Mucosa of gallbladder (tissue), 1 donor: ENCODE measurements at regions not wholly inside any gene's neighbourhood (a gene's known extent, or its start where the extent isn't known, plus 50 kb on each side); places are given as distances from the start of the nearest gene placed in this dataset.

Source experiments
- DNase-seq: peaks from one replicate; pipeline ENCODE4 v3.0.0-alpha.2; 2020; ENCODE audit warnings: low spot score
- donor health status: DM: no; HTN: no; CAD: no.

DNA sequence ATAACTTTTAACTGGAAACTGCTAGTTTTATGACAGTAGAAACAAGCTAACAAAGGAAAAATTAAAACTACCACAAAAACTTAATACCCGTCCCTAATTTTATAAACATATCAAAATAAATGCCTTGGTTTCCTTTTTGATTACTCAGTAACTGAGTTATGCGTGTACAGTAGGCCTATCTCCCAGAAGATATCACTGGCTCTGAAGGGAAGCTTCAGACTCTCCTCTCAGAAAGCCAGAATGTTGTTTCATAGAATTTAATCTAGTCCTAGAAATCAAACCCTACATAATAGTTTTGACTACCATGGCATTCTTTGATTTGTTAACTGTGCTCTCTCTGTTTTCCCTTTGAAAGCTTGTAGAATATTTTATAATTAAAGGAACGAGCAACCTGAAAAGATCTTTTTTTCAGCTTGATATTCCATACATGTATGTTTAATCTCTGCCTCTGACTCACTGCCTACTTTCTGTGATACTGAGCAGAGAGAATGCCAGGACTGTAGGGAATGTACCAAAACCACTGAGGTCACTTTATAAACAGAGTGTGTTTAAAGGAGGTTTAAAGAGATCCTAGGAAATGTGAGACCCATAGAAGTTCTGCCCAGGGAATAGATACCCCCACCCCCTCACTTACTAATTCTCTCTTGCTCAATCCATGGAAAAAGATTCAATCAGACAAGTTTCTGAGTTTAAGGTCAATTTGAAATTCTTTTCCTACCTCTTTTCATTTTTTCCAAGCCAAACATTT is 311.5 kb downstream of the HDGFL1 start:
- no peak for DNase-seq

DNA sequence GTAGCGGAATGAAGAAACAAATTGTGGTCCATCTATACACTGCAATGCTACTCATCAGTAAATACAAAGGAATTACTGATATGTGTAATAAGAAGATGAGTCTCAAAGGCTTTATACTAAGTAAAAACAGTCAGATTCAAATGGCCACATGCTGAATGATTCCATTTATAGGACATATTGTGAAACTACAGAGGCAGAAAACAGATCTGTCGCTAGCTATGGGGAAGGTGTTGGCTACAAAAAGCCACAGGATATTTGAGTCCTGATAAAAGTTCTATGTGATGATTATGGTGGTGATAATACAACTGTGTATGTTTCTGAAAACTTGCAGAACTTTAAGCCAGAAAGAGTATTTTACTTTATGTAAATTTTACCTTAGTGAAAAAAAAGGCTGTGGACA is 313.2 kb downstream of the HDGFL1 start:
- DNase-seq = no peak

DNA sequence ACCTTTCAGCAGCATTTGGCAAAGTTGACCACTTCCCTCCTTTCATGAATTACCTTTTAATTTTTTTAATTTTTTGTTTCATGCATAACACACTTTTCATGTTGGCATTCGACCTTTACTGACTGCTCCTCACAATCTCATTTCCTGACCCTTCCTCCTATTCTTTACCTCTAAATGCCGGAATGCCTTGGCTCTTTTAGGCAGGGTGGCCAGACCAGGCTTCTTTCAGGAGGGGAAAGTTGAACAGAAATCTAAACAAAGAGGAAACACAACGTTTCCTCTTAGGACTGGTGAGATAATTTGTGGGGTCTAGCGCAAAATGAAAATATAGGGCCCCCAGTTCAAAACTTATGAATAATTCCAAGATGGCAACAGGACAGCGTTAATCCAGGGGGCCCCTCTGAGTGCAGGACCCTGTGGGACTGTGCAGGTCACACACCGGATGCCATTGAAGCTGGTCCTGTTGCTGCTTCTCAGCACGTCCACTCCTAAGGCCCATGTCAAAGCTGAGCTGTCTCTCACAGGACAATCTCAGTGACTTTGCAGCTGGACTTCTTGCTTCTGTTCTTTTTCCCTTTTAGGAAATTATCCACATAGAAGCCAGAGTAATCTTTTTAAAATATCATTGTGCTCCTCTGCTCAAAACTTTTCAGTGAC is 313.8 kb downstream of the HDGFL1 start:
- no peak for DNase-seq

DNA sequence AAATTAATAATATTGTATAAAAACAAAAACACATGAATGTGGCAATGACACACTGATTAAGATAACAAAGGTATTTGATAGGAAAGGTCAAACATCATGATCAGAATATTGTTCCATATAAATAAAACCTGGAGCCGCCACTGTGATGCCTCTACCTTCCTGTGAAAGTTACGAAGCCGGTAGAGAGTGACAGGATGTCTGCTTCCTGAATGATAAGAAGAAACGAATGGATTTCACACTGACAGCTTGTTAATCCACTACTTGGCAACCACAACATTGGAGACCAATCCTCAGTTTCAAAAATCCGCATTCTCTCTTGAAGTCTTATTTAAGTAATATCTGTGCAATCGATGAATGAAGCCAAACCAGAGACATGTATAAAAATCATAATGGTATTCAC is 315.1 kb downstream of the HDGFL1 start:
- DNase-seq = no peak

DNA sequence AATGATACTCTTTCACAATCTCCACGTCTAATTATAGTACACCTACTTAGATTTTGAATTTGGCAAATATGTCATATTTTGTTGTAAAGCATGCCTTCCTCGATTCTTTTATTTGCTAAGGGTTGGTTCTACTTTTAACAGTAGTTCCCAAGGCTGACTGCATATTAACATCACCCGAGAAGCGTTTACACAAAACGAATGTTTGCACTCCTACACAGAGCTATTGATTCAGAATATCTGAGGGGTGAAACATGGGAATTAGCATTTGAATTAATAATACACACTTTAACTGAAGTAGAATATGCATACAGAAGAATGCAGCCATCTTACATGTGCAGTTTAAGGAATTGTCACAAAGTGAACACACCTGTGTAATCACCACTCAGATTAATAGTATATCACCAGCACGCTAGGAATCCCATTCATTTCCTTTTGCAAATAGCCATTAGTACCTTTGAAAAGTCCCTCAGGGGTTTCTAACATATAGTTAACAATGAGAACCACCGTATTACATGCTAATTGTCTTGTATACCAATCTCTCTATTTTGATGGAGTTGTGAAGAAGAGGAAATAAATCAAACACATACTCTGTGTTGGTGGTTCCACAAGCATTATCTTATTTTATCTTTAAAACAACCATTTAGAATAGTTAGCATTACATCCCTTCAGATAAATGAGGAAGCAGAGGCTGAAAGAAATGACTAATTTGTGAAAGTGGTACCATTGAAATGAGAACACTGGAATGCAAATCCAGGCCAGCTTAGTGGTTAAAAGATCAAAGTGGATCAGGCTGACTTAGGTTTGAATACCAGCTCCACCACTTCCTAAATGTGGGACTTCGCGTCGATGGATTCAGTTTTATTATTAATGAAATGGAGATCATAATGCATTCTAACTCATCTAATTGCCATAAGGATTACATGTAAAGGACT is 317.6 kb downstream of the HDGFL1 start:
- DNase-seq = no peak

DNA sequence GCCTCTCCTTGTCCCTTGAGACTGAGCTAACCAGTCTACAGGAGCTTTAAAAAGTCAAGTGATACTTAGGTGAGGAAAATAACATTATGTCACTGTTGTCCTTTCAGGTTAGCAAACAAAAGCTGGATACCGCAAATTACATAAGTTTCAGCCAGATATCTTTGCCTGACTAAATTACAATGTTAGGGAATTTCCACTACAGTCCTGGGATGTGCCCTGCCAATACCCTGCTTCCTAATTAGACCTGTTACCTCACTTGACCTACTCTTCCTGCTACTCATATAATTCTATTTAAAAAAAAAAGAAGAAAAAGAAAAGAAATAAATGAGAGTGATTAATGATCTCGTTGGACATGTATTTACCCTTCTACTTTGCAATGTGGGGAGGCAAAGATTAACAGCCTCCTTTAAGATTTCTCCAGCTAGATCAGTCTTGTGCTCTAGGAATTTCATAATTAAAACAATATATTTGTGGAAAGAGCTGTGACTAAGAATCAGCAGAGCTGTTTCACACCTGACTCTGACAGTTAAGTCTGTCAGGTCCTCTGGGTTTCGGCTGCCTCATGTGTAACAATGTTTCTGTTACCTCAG is 318.9 kb downstream of the HDGFL1 start:
- no peak for DNase-seq

DNA sequence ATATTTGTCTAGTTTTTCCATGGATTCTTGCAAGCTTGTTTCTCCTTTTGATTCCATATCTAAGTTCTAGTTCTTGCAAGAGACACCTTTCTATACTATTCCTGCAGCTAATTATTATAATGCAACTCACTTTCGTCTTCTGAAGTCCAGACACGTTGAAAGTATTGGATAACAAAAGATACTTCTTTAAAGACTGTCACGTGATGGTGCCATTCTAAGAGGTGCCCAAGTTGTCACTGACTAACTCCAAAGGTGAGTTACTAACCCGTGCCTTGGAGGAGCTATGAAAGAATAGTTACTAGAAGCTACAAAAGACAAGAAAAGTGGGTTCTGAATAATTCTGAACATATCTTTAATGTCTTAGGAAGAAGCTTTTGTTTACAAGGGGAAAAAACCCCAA is 322.6 kb downstream of the HDGFL1 start:
- DNase-seq = no peak

DNA sequence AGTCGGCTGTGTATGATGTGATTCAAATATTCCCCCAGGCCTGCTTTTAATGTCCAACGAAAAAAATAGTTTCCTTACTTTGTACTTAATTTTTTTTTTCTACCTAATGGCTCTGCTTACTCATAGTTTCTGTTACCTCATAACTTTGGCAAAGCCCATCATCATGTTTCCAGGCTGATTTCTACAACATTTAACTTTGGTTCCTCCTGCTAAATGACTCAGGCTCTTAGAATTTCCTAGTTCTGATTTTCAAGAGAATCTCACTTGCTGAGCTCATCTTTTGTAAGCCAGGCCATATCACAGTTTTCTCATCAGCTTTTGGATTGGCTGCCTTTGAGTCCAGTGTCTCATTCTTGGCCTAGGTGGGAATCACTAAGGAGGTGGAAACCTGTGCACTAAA is 323.1 kb downstream of the HDGFL1 start:
- DNase-seq = no peak

DNA sequence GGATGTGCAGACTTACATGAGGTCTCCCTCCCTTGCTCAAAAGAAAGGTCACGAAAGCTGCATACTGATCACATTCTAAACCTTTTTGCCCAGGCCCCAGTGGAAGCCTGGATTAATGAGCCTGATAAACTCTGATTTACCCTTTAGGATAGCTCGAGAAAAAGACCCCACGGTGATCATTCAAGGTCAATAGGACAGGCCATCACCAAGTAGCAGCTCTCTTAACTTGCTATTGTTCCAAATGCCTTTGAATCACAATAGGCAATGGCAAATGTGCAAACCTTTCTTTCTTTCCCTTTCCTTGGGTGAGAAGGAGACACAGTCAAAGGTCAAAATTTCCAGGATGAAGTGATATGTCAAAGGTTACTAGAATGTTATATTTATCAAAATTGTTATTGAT is 327.3 kb downstream of the HDGFL1 start:
- DNase-seq = no peak

DNA sequence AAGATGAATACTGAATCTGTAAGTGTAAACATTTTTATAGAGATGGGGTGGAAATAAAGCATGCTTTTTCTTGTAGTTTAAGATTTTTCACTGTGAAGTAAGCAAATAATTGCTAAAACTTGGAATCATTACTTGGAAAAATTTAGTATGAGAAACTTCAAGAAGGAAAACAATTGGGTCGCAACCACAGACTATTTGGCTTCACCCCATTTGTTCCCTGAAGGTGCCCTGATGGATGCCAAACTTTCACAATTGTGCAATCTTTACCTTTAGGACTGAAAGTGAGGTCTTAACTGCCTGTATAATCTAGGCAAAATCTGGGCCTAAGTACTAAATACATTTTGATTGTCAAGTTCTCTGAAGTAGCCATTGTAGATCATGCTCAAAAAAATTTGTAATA is 330.1 kb downstream of the HDGFL1 start:
- DNase-seq = no peak

DNA sequence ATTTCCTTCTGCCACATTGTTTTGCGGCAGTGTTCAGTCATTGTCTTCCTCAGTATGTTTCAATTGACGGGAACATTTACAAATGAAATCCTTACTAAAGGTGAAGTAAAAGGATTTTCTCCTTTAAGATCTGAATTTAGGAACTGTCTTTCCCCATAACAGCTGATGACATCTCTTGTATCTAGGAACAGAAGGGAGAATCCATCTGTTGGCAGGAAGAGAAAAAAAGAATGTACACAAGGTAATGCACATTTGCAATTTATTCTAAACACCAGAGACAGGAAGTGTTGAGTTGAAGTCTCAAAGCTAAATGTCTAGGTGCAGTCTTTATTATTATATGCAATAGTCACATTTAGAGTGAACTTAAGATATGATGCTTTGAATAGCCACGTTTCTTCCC is 334.5 kb downstream of the HDGFL1 start:
- no peak for DNase-seq

DNA sequence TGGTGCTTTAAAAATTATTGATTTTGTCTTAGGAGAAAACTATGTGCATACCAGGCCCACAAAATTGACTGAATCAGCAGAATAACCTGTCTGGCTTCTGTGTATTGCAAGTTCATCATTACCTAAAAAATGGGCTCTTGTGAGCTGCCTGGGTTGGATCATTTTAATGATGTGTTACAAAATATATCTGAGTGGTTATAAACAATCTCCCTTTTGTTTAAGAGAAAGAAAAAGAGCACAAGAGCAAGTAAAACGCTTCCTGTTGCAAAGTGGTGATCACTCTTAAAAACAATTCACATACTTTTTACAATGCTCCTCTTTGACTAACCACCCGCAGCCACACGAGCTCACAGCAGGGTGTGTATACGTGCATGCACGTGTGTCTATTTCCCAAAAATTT is 335.1 kb downstream of the HDGFL1 start:
- no peak for DNase-seq

DNA sequence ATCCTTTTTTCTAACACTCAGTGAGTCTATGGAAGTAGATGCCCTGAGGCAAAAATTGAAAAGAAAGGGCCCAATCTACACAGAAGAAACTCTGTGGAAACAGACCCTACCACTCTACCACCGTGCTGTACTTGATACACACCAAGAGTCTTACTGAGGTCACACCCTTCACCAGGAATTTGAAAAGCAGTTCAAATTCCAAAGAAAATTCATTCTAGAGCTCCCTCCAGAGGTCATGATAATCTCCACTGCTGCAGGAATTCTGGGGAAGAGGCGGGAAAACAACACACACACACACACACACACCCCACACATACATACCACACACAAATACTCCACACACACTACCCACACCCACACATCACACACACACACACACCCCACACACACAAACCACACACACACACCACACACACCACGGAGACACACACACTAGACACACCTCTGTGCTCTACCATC is 336.8 kb downstream of the HDGFL1 start:
- DNase-seq = no peak

DNA sequence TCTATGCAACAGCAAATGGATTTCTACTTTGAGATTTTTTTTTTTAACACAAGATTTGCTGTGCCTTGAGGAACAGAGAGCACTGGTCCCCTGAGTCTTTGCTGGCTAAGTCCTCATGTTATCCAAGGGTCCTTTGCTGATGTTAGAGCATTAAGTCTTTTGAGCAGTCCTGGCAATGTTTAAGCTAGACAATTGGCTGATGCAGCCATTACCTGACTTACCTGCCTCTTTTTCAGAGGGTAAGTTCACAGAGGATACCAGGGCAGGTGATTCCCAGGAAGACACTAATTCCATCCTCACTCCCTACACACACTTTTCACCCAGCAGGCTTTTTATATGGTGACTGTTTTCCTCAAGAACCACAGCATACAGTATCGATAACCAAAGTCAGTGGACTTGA is 337.7 kb downstream of the HDGFL1 start:
- DNase-seq = no peak

DNA sequence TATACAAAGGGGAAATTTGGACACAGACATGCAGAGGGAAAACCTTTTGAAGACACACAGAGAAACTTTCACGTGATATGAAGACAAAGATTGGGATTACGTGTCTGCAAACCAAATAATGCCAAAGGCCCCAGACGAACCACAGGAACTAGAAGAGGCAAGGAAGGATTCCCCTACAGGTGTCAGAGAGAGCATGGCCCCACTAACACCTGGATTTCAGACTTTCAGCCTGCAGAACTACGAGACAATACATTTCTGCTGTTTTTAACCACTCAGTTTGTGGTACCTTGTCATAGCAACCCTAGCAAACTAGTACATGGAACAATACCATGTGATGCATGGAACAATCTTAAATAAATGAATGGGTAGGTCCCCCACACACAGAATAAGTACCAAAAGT is 341.0 kb downstream of the HDGFL1 start:
- DNase-seq = no peak

DNA sequence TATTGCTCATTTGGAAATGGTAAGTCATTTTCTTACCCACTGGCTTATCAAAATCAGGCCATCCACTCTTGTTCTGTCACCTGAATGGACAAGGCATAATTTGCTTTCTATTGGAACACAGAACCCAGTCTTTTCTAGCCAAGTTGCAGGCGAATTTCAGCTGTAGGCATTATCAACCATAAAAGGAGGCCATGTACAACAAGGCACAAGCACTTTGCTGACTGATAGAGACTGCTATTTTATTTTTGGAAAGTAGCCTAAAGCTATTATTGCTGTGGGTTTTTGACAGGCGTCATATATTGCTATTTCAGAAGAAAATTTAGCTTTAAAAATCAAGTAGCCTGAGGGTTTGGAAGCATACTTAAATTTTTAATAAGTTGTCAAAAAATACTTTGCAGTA is 344.2 kb downstream of the HDGFL1 start:
- no peak for DNase-seq

DNA sequence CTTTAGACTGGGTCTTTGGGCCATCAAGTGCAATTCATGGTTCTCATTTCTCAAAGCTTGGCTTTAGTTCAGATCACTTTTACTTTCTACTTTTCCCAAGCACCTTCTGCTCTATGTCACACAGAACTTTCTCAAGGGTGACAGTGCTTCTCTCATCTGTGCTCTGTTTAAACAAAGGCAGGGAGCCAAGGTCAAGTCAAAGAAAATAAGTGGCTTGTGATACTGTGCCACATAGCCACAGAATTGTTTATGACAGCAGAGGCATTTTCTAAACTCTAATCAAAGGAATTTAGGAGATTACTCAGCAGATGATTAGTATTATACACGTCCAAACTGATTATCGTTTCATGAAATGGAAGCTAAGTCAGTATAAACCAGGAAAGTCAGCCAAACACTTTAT is 348.0 kb downstream of the HDGFL1 start:
- no peak for DNase-seq

DNA sequence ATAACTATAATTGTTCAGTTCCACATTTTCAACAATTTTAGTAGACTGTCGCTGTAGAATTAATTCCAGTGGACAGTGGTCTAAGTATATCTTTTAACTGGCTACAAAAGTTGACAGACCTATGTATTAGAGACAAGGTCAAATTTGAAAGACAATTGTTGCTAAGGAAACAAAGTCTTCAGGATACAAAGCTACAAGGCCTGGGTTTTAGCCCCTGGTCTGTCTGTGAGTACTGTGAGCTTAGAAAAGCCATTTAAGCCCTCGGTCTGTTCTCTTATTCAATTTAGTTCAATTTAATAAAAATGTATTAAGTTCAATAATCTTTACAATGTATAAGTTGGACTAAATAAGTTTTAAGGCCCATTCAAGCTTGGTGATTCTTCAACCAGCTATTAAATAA is 352.5 kb downstream of the HDGFL1 start:
- DNase-seq = no peak

DNA sequence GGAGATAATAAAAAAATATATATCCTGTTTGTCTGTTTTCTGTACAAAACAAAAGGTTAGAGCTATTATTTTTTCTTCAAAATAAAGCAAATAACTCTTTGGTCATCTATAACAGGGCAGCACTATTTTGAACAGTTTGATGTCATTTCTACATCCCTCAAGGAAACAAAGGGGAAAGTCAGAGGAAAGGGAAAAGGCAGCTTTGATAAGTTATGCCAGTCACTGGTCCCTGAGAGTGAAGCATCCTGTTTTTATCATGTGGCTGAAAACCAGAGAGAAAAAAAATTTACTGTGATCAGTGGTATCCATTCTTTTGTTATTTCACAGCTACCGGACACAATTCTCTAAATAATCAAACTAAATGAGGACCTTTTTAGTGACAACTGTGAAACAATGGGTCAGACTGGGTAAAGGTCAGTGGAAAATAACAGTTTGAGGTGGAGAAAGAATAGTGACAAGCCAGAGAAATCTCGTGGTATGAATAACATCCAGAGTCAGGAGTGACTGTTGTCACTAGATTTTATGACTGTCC is 356.0 kb downstream of the HDGFL1 start:
- DNase-seq = no peak

DNA sequence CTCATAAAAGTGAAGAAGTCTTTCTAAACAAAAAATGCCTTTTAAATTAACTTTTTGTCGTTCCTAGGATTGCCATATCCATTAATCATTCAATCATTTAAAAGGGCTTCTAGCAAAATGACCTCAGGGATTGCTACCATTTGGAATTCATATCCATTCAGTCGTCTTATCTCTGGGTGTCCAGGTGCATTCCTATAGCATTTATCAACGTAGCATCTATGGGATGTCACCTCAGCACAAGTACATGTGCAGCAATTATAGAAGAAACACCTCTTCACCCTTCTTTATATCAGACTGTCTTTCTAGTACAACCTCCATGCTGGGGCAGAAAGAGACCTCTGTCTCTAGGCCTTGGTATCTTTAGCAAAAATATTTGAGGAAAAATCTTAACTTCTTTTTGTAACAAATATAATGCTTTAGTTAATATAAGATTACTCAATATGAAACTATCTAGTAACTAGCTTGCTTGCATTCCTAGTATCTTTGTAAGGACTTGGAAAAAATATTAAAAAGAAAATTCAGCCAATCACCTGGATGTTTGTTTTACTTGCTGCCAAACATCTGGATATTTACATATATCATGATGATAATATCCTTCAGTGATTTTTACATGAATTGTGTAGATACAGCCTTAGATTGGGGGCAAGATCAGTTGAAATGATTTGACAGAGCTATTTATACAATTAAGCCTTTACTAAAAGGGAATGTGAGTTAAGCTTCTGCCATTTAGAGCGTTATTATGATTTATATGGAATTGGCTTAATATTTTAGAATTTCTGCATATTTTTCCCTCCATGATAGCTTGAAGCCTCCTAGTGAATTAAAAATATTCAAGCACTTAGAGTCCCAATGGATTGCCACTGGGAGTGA is 356.8 kb downstream of the HDGFL1 start:
- DNase-seq = no peak

DNA sequence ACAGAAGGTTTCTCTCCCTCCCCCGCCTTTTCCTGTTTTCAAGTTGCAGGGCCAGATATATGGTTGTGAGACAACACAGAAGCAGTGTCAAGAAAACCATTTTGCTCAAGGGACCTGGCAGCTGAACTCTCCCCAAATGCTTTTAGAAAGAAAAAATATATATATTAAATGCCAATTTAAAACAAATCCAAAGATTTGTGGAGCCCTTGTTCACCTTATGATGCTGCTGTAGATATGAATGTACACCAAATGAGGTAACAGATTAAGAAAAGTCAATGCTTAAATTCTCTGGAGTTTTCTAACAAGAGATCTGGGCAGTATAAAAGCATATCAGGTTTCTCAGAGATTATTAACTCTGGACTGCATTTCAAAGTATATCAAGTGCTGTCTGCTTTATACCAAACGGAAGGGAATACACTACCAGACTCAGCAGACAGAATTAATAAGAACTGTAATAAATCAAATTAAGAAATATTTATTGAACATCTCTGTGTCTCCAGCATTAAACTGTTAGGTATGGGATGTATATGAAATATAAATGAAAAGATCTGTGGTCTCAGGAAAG is 357.5 kb downstream of the HDGFL1 start:
- DNase-seq = no peak
